ENCODE measurements at regions not wholly inside any gene's neighbourhood (a gene's known extent, or its start where the extent isn't known, plus 50 kb on each side); places are given as distances from the start of the nearest gene placed in this dataset.

DNA sequence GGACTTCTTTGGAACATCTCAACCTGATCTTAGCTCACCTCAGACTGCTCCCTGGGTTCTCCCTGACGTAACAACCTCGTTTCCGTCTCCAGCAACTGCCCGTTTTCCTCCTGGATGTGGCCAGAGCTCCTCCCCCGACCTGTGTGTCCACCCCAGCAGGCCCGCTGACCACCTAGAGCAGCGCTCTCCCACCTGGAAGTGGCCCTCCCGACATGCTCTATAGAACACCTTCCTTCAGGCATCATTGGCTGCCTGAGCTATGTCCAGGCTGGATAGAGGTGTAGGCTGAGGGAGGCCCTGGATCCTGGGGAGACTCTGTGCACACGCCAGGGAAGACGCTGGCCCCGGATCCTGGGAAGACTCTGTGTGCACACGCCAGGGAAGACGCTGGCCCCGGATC, 81.3 kb downstream of the TEX29 start:
- TF ChIP-seq, protein P1, sequence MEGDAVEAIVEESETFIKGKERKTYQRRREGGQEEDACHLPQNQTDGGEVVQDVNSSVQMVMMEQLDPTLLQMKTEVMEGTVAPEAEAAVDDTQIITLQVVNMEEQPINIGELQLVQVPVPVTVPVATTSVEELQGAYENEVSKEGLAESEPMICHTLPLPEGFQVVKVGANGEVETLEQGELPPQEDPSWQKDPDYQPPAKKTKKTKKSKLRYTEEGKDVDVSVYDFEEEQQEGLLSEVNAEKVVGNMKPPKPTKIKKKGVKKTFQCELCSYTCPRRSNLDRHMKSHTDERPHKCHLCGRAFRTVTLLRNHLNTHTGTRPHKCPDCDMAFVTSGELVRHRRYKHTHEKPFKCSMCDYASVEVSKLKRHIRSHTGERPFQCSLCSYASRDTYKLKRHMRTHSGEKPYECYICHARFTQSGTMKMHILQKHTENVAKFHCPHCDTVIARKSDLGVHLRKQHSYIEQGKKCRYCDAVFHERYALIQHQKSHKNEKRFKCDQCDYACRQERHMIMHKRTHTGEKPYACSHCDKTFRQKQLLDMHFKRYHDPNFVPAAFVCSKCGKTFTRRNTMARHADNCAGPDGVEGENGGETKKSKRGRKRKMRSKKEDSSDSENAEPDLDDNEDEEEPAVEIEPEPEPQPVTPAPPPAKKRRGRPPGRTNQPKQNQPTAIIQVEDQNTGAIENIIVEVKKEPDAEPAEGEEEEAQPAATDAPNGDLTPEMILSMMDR (conservative IDR thresholded peaks at IDR 0.05), result no peak
- TF ChIP-seq EZH2 (IDR thresholded peaks at IDR 0.05; ENCODE audit: low read depth), result peak; percentile 72; the same call in 1 of the 2 replicates
- Histone ChIP-seq H3K79me2 (ENCODE audit: low read depth) (no peaks in the 10 kb centered on the region), H2AFZ (no peak overlapping the region), H3K4me1 (replicated peaks; ENCODE audit: insufficient read depth) (no peaks in the 10 kb centered on the region), H3F3A (ENCODE audit: insufficient read depth, low read depth) (no peaks in the 10 kb centered on the region), H3K4me3 (no peak overlapping the region), H4K20me1 (ENCODE audit: insufficient read depth) (no peaks in the 10 kb centered on the region), H3K4me2 (no peak overlapping the region), H3K9me3 (ENCODE audit: insufficient read depth, low read depth) (no peaks in the 10 kb centered on the region), H3K27ac (no peak overlapping the region), H3K36me3 (ENCODE audit: low read depth) (no peaks in the 10 kb centered on the region), H3K27me3 (ENCODE audit: insufficient read depth, low read depth) (peaks cover 100% of the 10 kb centered on the region), H3K9me2 (ENCODE audit: insufficient read depth) (no peaks in the 10 kb centered on the region)
- POLR2A ChIA-PET (ENCODE audit: unreplicated experiment), result no interaction called here
- CTCF ChIA-PET, result no interaction called here
- no TSS peak for BruUV-seq (replicated peaks)
- intact Hi-C loops (cut with micrococcal nuclease; ENCODE audit: unreplicated experiment), result no loop called here
- DNase-seq, result no peak

DNA sequence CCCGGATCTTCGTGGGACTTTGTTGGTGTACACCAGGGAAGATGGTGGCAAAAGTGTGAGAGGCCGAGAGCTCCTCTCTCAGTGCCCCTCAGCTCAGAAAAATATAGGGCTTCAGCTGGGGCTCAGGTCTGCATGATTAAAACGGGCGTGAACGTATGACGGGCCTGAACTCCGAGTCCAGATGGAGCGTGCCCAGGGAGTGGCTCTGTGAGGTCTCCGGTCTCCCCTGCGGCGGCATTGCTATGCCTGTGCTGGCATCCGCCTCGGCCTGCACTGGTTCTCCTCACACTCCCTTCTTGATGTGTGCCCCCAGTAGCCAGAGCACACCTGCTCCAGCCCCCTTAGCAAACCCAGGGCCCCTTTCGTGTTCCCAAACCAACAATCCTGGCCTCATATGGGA, 82.0 kb downstream of the TEX29 start:
- no peaks in the 10 kb centered on the region for H3K79me2 ChIP-seq (ENCODE audit: low read depth)

DNA sequence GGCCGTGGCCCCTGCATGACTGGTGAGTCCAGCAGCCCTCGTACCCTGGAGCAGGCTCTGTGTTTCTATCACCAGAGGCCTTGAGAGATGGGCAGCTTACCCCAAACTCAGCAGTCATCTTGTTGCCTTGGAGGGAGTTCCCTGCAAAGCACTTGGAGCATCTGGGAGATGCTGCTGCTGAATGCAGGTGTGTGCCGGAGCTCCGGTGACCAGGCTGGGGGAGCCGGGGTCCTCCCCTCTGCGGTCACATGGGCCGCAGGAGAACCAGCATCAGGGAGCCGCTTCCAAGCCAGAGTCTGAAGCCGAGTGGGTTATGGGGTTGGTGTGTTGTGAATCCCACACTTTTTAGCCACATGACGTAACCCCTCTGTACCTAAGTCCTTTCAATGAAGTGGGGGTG, 82.8 kb downstream of the TEX29 start:
- intact Hi-C loops (cut with micrococcal nuclease; ENCODE audit: unreplicated experiment), result no loop called here
- no peaks in the 10 kb centered on the region for H3K36me3 ChIP-seq (ENCODE audit: low read depth)
- no peaks in the 10 kb centered on the region for H3K9me2 ChIP-seq (ENCODE audit: insufficient read depth)
- H3K4me1 ChIP-seq (replicated peaks; ENCODE audit: insufficient read depth), result no peaks in the 10 kb centered on the region
- H3K79me2 ChIP-seq (ENCODE audit: low read depth), result no peaks in the 10 kb centered on the region
- no peaks in the 10 kb centered on the region for H3K9me3 ChIP-seq (ENCODE audit: insufficient read depth, low read depth)
- no peak overlapping the region for H3K27ac ChIP-seq
- H3K27me3 ChIP-seq (ENCODE audit: insufficient read depth, low read depth), result peaks cover 100% of the 10 kb centered on the region
- no peak overlapping the region for H2AFZ ChIP-seq
- H3F3A ChIP-seq (ENCODE audit: insufficient read depth, low read depth), result no peaks in the 10 kb centered on the region
- CTCF ChIA-PET, result no interaction called here
- H3K4me2 ChIP-seq, result no peak overlapping the region
- POLR2A ChIA-PET (ENCODE audit: unreplicated experiment), result no interaction called here
- TF ChIP-seq, protein P1 (conservative IDR thresholded peaks at IDR 0.05), result no peak
- no peak for TF ChIP-seq EZH2 (IDR thresholded peaks at IDR 0.05; ENCODE audit: low read depth)
- H4K20me1 ChIP-seq (ENCODE audit: insufficient read depth), result no peaks in the 10 kb centered on the region
- DNase-seq, result no peak
- H3K4me3 ChIP-seq, result no peak overlapping the region
- BruUV-seq (replicated peaks), result no TSS peak

More for the DNA sequence above, 82.0 kb downstream of the TEX29 start:
- intact Hi-C loops (cut with micrococcal nuclease; ENCODE audit: unreplicated experiment), result no loop called here
- Histone ChIP-seq H3K9me2 (ENCODE audit: insufficient read depth) (no peaks in the 10 kb centered on the region), H3K9me3 (ENCODE audit: insufficient read depth, low read depth) (no peaks in the 10 kb centered on the region), H3K4me1 (replicated peaks; ENCODE audit: insufficient read depth) (no peaks in the 10 kb centered on the region), H3K4me2 (no peak overlapping the region), H2AFZ (no peak overlapping the region), H3F3A (ENCODE audit: insufficient read depth, low read depth) (no peaks in the 10 kb centered on the region), H3K36me3 (ENCODE audit: low read depth) (no peaks in the 10 kb centered on the region), H3K27me3 (ENCODE audit: insufficient read depth, low read depth) (peaks cover 100% of the 10 kb centered on the region), H4K20me1 (ENCODE audit: insufficient read depth) (no peaks in the 10 kb centered on the region), H3K27ac (no peak overlapping the region), H3K4me3 (no peak overlapping the region)
- no peak for DNase-seq
- BruUV-seq (replicated peaks), result no TSS peak
- POLR2A ChIA-PET (ENCODE audit: unreplicated experiment), result no interaction called here
- CTCF ChIA-PET, result no interaction called here
- TF ChIP-seq, protein P1 (conservative IDR thresholded peaks at IDR 0.05), result no peak
- no peak for TF ChIP-seq EZH2 (IDR thresholded peaks at IDR 0.05; ENCODE audit: low read depth)

Data from PC-9 (cell line).